ENCODE measurements at regions not wholly inside any gene's neighbourhood (a gene's known extent, or its start where the extent isn't known, plus 50 kb on each side); places are given as distances from the start of the nearest gene placed in this dataset.
"Not testable (repeated sequence)": the region's sequence is repeated elsewhere in the genome, so short reads cannot be mapped to it uniquely, and the experiment has no call there.

DNA sequence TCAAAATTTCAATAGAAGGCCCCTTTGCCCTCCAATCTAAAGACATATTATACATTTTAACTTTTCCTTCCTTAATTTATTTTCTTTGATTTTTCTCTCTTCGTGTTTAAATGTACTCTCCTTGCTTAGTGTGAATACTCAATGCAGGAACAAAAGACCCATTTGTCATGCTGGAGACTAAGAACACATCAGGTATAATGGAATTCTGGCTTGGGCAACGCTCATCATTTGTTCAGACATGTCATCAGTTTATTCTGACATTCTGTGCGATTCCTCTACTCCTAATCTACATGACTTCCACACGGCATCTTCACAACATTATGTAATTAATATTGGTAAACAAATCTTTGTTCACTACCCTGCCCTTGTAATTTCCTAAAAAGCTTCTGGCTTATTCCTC is 136.6 kb upstream of the LRRN1 start:
- Mint-ChIP-seq H3K27ac (no peak overlapping the region), H3K36me3 (no peaks in the 10 kb centered on the region), H3K27me3 (no peaks in the 10 kb centered on the region), H3K4me3 (no peak overlapping the region), H3K4me1 (no peaks in the 10 kb centered on the region), H3K9me3 (peaks cover 0 to 30% (median 9%) of the 10 kb centered on the region in 7 donors)
- no peaks in the 10 kb centered on the region for H3K9me3 ChIP-seq (ENCODE audit: control insufficient read depth in 2 of 2, low read length in 2 of 2)
- no peaks in the 10 kb centered on the region for H3K27me3 ChIP-seq (ENCODE audit: control insufficient read depth, insufficient read depth, low read length)
- H3K27ac ChIP-seq (ENCODE audit: insufficient read depth, low read length, poor library complexity, severe bottlenecking) = no peak overlapping the region
- no peak for DNase-seq
- H3K4me1 ChIP-seq (ENCODE audit: control insufficient read depth, insufficient read depth, low read length, poor library complexity, severe bottlenecking) = no peaks in the 10 kb centered on the region
- ATAC-seq (ENCODE audit: low read depth in 2 of 2) = no peak
- no peaks in the 10 kb centered on the region for H3K36me3 ChIP-seq (ENCODE audit: control insufficient read depth, insufficient read depth, low read length)
- no peak overlapping the region for H3K4me3 ChIP-seq (ENCODE audit: low read depth, low read length)

DNA sequence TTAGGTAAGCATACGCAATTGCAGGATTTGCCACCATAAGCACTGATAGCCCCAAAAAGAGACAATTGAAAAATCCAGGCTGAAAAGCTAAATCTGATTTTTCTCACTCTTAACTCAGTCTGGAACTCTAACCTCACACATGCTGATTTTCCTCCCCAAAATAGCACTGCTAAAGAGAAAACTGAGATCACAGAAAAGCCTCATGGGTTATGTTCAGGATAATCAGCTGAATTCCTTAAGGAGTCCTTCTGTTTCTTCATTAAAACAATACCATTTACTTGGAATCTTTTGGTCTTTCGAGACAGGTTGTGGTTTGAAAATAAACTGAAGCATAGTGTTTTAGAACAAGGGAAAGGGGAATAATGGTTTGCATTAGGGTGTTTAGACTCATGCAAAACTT is 144.3 kb upstream of the LRRN1 start:
- Mint-ChIP-seq H3K36me3 (no peaks in the 10 kb centered on the region), H3K9me3 (peaks cover 0 to 10% (median 3%) of the 10 kb centered on the region in 7 donors), H3K4me3 (no peak overlapping the region), H3K27ac (no peak overlapping the region), H3K27me3 (no peaks in the 10 kb centered on the region), H3K4me1 (no peaks in the 10 kb centered on the region)
- Histone ChIP-seq H3K27ac (ENCODE audit: insufficient read depth, low read length, poor library complexity, severe bottlenecking) (no peak overlapping the region), H3K9me3 (ENCODE audit: control insufficient read depth in 2 of 2, low read length in 2 of 2) (peaks cover 0 to 2% of the 10 kb centered on the region in 2 experiments), H3K4me3 (ENCODE audit: low read depth, low read length) (no peak overlapping the region), H3K27me3 (ENCODE audit: control insufficient read depth, insufficient read depth, low read length) (no peaks in the 10 kb centered on the region), H3K4me1 (ENCODE audit: control insufficient read depth, insufficient read depth, low read length, poor library complexity, severe bottlenecking) (no peaks in the 10 kb centered on the region), H3K36me3 (ENCODE audit: control insufficient read depth, insufficient read depth, low read length) (no peaks in the 10 kb centered on the region)
- DNase-seq (no peak), ATAC-seq (ENCODE audit: low read depth in 2 of 2) (no peak)

DNA sequence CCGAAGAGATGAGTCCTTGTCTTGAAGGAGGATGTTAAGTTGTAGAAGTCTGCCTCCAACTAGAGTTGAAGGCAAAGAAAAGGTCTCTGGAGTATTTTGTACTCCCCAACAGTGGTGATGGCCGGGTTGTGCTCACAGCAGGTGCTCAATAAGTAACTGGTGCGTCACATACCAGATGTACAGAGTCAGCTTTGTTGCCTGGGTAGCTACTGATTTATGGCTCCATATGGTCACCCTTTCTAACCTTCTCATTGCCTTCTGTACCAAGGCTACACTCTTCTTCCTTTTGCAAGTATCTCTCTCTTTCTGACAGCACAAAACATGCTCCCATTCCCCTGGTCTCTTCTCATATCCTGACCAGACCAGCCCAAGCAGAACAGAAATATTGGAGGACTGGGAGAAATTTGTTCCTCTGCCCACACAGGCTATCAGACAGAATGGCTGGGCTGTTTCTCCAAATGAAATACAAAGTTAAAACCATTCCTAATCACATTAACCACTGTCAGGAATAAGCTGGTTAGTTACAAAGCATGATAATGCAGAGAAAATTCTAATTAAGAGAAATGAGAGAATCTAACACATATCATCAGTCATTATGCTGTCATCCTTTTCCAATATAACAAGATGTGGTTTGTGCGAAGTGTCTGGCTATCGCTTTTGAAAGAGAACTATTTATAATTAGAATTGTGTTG is 150.1 kb upstream of the LRRN1 start:
- Histone ChIP-seq H3K27ac (ENCODE audit: insufficient read depth, low read length, poor library complexity, severe bottlenecking) (no peak overlapping the region), H3K4me1 (ENCODE audit: control insufficient read depth, insufficient read depth, low read length, poor library complexity, severe bottlenecking) (no peaks in the 10 kb centered on the region), H3K27me3 (ENCODE audit: control insufficient read depth, insufficient read depth, low read length) (no peaks in the 10 kb centered on the region), H3K9me3 (ENCODE audit: control insufficient read depth in 2 of 2, low read length in 2 of 2) (no peaks in the 10 kb centered on the region), H3K4me3 (ENCODE audit: low read depth, low read length) (no peak overlapping the region), H3K36me3 (ENCODE audit: control insufficient read depth, insufficient read depth, low read length) (no peaks in the 10 kb centered on the region)
- Mint-ChIP-seq H3K4me3 (no peak overlapping the region), H3K9me3 (peaks cover 0 to 10% (median 1%) of the 10 kb centered on the region in 7 donors), H3K4me1 (no peaks in the 10 kb centered on the region), H3K27me3 (no peaks in the 10 kb centered on the region), H3K27ac (no peak overlapping the region), H3K36me3 (no peaks in the 10 kb centered on the region)
- DNase-seq (no peak), ATAC-seq (ENCODE audit: low read depth in 2 of 2) (no peak)

- DNase-seq = no peak
Measured at GRCh38 chr3:3646934-3647333, 152.3 kb upstream of the LRRN1 start.

DNA sequence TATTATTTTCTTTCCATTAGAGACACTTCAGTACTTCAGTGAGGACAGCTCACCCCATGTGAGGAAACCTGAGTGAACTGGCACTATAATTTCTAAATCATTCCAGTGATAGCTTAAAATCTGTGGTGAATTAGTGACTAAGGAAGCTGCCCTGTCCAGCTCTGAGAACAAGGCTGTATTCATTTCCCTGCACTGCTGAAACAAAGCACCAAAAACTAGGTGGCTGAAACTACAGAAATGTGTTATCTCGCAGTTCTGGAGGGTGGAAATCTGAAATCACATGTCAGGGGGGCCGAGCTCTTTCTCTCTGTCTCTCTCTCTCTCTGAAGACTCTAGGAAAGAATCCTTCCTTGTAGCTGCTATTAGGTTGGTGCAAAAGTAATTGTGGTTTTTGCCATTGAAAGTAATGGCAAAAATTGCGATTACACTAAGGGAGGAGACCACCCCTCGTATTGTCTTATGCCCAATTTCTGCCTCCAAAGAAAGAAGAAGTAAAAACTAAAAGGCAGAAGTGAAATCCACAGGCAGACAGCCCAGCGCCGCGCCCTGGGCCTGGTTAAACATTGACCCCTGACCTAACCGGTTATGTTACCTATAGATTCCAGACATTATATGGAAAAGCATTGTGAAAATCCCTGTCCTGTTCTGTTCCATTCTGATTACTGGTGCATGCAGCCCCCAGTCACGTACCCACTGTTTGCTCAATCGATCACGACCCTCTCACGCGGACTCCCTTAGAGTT is 153.0 kb upstream of the LRRN1 start:
- H3K36me3 ChIP-seq (ENCODE audit: control insufficient read depth, insufficient read depth, low read length); H3K9me3 Mint-ChIP-seq; H3K4me3 Mint-ChIP-seq; ATAC-seq (ENCODE audit: low read depth in 2 of 2); H3K4me1 ChIP-seq (ENCODE audit: control insufficient read depth, insufficient read depth, low read length, poor library complexity, severe bottlenecking); H3K27me3 Mint-ChIP-seq; H3K9me3 ChIP-seq (ENCODE audit: control insufficient read depth in 2 of 2, low read length in 2 of 2); H3K27ac ChIP-seq (ENCODE audit: insufficient read depth, low read length, poor library complexity, severe bottlenecking); H3K4me1 Mint-ChIP-seq; H3K27me3 ChIP-seq (ENCODE audit: control insufficient read depth, insufficient read depth, low read length); H3K27ac Mint-ChIP-seq; H3K4me3 ChIP-seq (ENCODE audit: low read depth, low read length); H3K36me3 Mint-ChIP-seq; DNase-seq: not testable (repeated sequence)

More at GRCh38 chr3:3646934-3647333, 152.3 kb upstream of the LRRN1 start:
- no peaks in the 10 kb centered on the region for H3K4me1 ChIP-seq (ENCODE audit: control insufficient read depth, insufficient read depth, low read length, poor library complexity, severe bottlenecking)
- Mint-ChIP-seq H3K36me3 (no peaks in the 10 kb centered on the region), H3K27ac (no peak overlapping the region), H3K9me3 (peaks cover 0 to 5% (median 2%) of the 10 kb centered on the region in 7 donors), H3K4me1 (no peaks in the 10 kb centered on the region), H3K27me3 (no peaks in the 10 kb centered on the region), H3K4me3 (no peak overlapping the region)
- H3K27ac ChIP-seq (ENCODE audit: insufficient read depth, low read length, poor library complexity, severe bottlenecking) = no peak overlapping the region
- no peaks in the 10 kb centered on the region for H3K9me3 ChIP-seq (ENCODE audit: control insufficient read depth in 2 of 2, low read length in 2 of 2)
- no peak overlapping the region for H3K4me3 ChIP-seq (ENCODE audit: low read depth, low read length)
- H3K27me3 ChIP-seq (ENCODE audit: control insufficient read depth, insufficient read depth, low read length) = no peaks in the 10 kb centered on the region
- H3K36me3 ChIP-seq (ENCODE audit: control insufficient read depth, insufficient read depth, low read length) = no peaks in the 10 kb centered on the region
- no peak for ATAC-seq (ENCODE audit: low read depth in 2 of 2)

DNA sequence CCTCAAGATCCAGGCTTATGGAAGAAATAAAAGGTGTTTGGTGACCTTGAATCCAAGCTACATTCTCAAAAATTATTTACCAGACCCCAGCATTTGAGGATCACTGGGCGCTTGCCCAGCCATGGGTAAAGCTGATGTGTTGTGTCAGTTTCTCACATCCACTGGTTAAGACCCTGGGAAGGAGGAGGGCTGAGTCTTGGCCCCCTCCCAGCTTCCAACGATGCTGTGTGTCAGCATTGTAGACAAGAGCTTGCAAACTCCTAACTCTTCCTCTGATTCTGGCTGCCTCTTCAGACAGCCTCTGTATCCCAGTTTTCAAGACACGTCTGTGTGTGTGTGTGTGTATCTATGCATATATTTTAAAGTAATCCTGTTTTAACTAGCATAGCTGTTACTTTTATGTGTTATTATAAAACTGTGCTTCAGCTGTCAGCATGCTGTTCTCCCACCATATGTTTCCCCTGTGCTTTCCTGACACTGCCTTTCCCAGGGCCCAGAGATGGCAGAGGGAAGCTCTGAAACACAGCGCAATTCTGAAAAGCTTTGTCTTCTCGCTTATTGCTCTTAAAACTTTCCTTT is 157.3 kb upstream of the LRRN1 start:
- H3K9me3 Mint-ChIP-seq = peaks cover 0 to 4% (median under 1%) of the 10 kb centered on the region in 7 donors
- DNase-seq (no peak), ATAC-seq (ENCODE audit: low read depth in 2 of 2) (no peak)
- H3K36me3 Mint-ChIP-seq = no peaks in the 10 kb centered on the region
- no peaks in the 10 kb centered on the region for H3K9me3 ChIP-seq (ENCODE audit: control insufficient read depth in 2 of 2, low read length in 2 of 2)
- no peaks in the 10 kb centered on the region for H3K36me3 ChIP-seq (ENCODE audit: control insufficient read depth, insufficient read depth, low read length)
- H3K4me3 Mint-ChIP-seq = no peak overlapping the region
- H3K27ac Mint-ChIP-seq = no peak overlapping the region
- no peak overlapping the region for H3K27ac ChIP-seq (ENCODE audit: insufficient read depth, low read length, poor library complexity, severe bottlenecking)
- H3K27me3 Mint-ChIP-seq = no peaks in the 10 kb centered on the region
- H3K4me1 ChIP-seq (ENCODE audit: control insufficient read depth, insufficient read depth, low read length, poor library complexity, severe bottlenecking) = no peaks in the 10 kb centered on the region
- no peak overlapping the region for H3K4me3 ChIP-seq (ENCODE audit: low read depth, low read length)
- no peaks in the 10 kb centered on the region for H3K4me1 Mint-ChIP-seq
- H3K27me3 ChIP-seq (ENCODE audit: control insufficient read depth, insufficient read depth, low read length) = no peaks in the 10 kb centered on the region

- ATAC-seq (ENCODE audit: low read depth in 2 of 2) (no peak), DNase-seq (no peak)
- H3K4me3 Mint-ChIP-seq = no peak overlapping the region
- H3K36me3 Mint-ChIP-seq = no peaks in the 10 kb centered on the region
- H3K4me1 Mint-ChIP-seq = no peaks in the 10 kb centered on the region
- Histone ChIP-seq H3K27ac (ENCODE audit: insufficient read depth, low read length, poor library complexity, severe bottlenecking) (no peak overlapping the region), H3K9me3 (ENCODE audit: control insufficient read depth in 2 of 2, low read length in 2 of 2) (no peaks in the 10 kb centered on the region), H3K27me3 (ENCODE audit: control insufficient read depth, insufficient read depth, low read length) (no peaks in the 10 kb centered on the region), H3K4me3 (ENCODE audit: low read depth, low read length) (no peak overlapping the region), H3K4me1 (ENCODE audit: control insufficient read depth, insufficient read depth, low read length, poor library complexity, severe bottlenecking) (no peaks in the 10 kb centered on the region), H3K36me3 (ENCODE audit: control insufficient read depth, insufficient read depth, low read length) (no peaks in the 10 kb centered on the region)
- no peaks in the 10 kb centered on the region for H3K27me3 Mint-ChIP-seq
- no peak overlapping the region for H3K27ac Mint-ChIP-seq
- peaks cover 0 to 4% (median 3%) of the 10 kb centered on the region in 7 donors for H3K9me3 Mint-ChIP-seq
Measured at GRCh38 chr3:3639078-3639477, 160.2 kb upstream of the LRRN1 start.
